Central memory CD8-positive, alpha-beta T cell (primary cell): ENCODE measurements at regions not wholly inside any gene's neighbourhood (a gene's known extent, or its start where the extent isn't known, plus 50 kb on each side); places are given as distances from the start of the nearest gene placed in this dataset.
"Not testable (repeated sequence)": the region's sequence is repeated elsewhere in the genome, so short reads cannot be mapped to it uniquely, and the experiment has no call there.

Experiments used
- ATAC-seq: fragments of 150-1000 bp; cut with Tn5 transposase; replicated peaks from 2 replicates; pipeline ENCODE4 v1.10.0; 2022; ENCODE audit warnings: mild to moderate bottlenecking, moderate FRiP score, moderate number of reproducible peaks; ENCODE audit not compliant: poor library complexity, severe bottlenecking; ENCODE audit errors: extremely low read depth
- DNase-seq, 2 donors: peaks; one replicate each; pipeline ENCODE4 v3.0.0; 2021; ENCODE audit warnings: low spot score in 2 of 2
- H3K27ac Mint-ChIP-seq: one replicate; pipeline ENCODE4 v1.8.0; 2022; ENCODE audit warnings: low read depth, mild to moderate bottlenecking, moderate library complexity, mixed read lengths
- H3K27me3 Mint-ChIP-seq: one replicate; pipeline ENCODE4 v1.8.0; 2022; ENCODE audit warnings: mixed read lengths
- H3K36me3 Mint-ChIP-seq: one replicate; pipeline ENCODE4 v1.8.0; 2022; ENCODE audit warnings: mild to moderate bottlenecking, moderate library complexity, mixed read lengths; ENCODE audit not compliant: insufficient read depth
- H3K4me1 Mint-ChIP-seq: one replicate; pipeline ENCODE4 v1.8.0; 2022; ENCODE audit warnings: mixed read lengths
- H3K4me3 Mint-ChIP-seq: one replicate; pipeline ENCODE4 v1.8.0; 2022; ENCODE audit warnings: mild to moderate bottlenecking, moderate library complexity, mixed read lengths
- H3K9me3 Mint-ChIP-seq: one replicate; pipeline ENCODE4 v1.8.0; 2022; ENCODE audit warnings: mixed read lengths

GRCh38 chr6:837380-837779, 144.4 kb upstream of the EXOC2 start:
- Mint-ChIP-seq H3K27me3 (peaks cover 60% of the 10 kb centered on the region), H3K9me3 (peaks cover 10% of the 10 kb centered on the region), H3K27ac (no peak overlapping the region)

DNA sequence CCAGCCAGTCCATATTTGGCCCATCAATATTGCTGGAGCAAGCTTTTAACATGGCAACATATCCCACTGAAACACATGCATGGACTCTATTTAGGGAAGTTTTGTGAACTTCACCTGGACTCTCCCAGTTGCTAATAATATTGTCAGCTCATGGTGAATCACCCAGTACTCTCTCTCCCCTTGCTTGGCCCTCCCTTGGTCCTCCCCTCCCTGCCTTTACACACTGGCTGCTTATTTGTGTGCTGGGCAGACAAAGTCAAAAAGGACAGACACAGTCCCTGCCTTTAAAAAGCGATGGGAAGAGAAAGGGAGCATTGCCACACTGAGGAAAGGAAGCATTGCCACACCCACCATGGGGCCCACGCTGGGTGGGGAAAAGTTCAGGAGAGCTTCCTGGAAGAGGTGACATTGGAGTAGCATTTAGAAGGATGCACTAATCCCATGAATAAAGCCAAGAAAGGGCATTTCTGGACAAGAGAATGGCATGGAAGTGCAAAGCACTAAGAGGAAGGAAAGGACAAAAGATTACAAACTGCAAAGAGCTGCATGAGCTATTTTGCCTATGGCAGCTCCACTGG, 143.4 kb upstream of the EXOC2 start:
- Mint-ChIP-seq H3K36me3 (no peaks in the 10 kb centered on the region), H3K27me3 (peaks cover 49% of the 10 kb centered on the region), H3K4me1 (no peaks in the 10 kb centered on the region), H3K27ac (no peak overlapping the region), H3K9me3 (peaks cover 10% of the 10 kb centered on the region), H3K4me3 (no peak overlapping the region)
- DNase-seq, result no peak
- no peak for ATAC-seq

More at GRCh38 chr6:837380-837779, 144.4 kb upstream of the EXOC2 start:
- DNase-seq (no peak), ATAC-seq (no peak)
- Mint-ChIP-seq H3K36me3 (no peaks in the 10 kb centered on the region), H3K4me3 (no peak overlapping the region), H3K4me1 (no peaks in the 10 kb centered on the region)

DNA sequence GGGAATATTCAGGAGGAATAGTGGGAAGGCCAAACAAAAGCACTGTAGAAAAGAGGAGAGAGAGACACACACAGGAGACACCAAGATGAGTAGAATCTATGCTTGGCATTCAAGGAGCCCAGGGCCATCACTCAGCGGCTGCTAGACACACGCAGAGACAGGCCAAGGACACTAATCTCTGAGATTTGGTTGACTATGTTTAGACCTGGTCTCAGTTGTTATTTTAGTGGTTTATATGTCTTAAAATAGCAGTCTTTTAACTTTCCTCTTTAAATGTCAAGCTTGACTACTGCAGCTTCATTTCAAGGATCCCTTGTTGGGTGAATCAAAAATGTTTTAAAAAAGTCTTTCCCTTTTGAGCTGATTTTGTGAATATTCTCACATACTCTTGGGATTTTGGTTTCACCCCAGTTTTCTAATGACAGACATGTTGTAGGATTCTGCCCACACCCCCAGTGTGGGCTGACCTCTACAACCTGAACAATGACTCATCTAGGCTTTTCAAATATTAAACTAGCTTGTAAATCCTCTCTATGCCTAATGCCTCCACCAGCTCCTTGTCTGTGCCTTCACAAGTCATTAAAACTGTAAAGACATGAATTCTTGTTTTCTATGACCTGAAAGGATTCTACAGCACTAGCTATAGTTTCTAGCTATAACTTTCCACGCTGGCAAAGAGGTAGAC, 142.7 kb upstream of the EXOC2 start:
- Mint-ChIP-seq H3K36me3 (no peaks in the 10 kb centered on the region), H3K4me1 (no peaks in the 10 kb centered on the region), H3K27me3 (peaks cover 47% of the 10 kb centered on the region), H3K9me3 (peaks cover 13% of the 10 kb centered on the region), H3K27ac (no peak overlapping the region), H3K4me3 (no peak overlapping the region)
- ATAC-seq (no peak), DNase-seq (no peak)

DNA sequence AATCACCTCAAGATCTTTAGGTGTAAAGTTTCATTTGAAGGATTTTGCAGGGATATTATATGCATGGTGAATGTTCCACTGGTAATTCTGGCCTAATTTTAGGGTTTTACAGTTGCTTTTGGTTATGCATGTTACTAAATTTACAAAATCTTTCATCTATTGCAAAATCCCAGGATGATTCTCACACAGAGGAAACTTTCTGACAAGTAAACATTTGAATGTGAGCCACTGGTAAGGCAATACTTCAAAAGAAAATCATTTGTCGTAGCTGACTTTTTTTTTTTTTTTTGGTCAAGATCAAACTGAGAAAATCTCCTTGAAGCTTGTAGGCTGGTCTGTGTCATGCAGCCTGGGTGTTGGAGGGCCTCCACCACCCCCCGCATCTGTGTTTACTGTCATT, 141.9 kb upstream of the EXOC2 start:
- no peak for ATAC-seq

DNA sequence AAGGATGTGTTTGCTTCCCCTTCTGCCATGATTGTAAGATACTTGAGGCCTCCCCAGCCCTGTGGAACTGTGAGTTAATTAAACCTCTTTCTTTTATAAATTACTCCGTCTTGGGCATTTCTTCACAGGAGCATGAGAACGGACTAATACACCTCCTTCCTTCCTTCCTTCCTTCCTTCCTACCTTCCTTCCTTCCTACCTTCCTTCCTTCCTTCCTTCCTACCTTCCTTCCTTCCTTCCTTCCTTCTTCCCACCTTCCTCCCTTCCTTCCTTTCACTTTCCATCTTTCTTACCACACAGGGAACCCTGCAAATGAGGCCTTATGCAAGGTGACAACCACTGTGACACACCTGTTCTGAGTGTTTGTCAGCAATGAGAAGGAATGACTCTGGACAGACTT, 141.3 kb upstream of the EXOC2 start:
- Mint-ChIP-seq H3K9me3 (peaks cover 16% of the 10 kb centered on the region), H3K36me3 (no peaks in the 10 kb centered on the region), H3K4me1 (no peaks in the 10 kb centered on the region), H3K27ac (no peak overlapping the region), H3K4me3 (no peak overlapping the region), H3K27me3 (peaks cover 46% of the 10 kb centered on the region)
- ATAC-seq (no peak), DNase-seq (no peak)

More for the DNA sequence above, 141.9 kb upstream of the EXOC2 start:
- no peak for DNase-seq
- Mint-ChIP-seq H3K36me3 (no peaks in the 10 kb centered on the region), H3K4me1 (no peaks in the 10 kb centered on the region), H3K9me3 (peaks cover 16% of the 10 kb centered on the region), H3K27ac (no peak overlapping the region), H3K27me3 (peaks cover 46% of the 10 kb centered on the region), H3K4me3 (no peak overlapping the region)

DNA sequence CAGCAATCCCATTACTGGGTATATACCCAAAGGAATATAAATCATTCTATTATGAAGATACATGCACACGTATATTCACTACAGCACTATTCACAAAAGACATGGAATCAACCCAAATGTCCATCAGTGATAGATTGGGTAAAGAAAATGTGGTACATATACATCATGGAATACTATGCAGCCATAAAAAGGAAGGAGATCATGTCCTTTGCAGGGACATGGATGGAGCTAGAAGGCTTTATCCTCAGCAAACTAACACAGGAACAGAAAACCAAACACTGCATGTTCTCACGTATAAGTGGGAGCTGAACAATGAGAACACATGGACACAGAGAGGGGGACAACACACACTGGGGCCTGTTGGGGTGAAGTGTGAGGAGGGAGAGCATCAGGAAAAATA, 139.9 kb upstream of the EXOC2 start:
- H3K4me3 Mint-ChIP-seq, H3K36me3 Mint-ChIP-seq, H3K4me1 Mint-ChIP-seq, DNase-seq, H3K27ac Mint-ChIP-seq, ATAC-seq: not testable (repeated sequence)
- Mint-ChIP-seq H3K9me3 (peaks cover 16% of the 10 kb centered on the region), H3K27me3 (peaks cover 46% of the 10 kb centered on the region)

DNA sequence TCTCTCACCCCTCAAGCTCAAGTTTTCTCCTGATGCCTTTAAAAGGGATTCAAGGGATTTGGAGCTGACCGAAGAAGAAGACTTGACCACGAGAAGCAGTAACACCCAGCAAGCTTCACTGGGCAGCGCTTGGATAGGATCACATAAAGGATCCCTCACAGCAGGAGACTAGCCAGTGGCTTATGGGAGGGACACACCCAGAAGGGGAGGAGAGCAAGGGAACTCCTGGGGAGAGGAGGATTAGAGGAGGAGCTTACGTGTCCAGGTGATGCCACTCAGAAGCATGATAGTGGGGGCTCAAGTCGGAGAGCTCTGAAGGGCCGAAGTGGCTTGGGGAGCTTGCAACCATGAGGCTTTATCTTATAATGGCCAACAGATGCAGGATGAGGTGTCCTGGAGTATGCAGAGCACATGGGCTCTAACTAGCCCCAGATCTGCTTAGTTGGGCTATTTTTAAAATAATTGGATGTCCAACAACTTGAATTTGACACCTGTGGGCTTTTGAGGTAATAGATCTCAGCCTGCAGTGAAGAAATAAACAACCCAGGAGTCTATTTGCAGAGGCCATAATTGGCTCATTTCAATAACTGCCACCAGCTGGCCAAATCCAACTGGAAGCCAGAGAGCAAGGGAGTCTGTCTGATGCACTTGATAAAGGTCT, 137.9 kb upstream of the EXOC2 start:
- DNase-seq (no peak), ATAC-seq (no peak)
- H3K9me3 Mint-ChIP-seq, result peaks cover 22% of the 10 kb centered on the region
- H3K4me1 Mint-ChIP-seq, result no peaks in the 10 kb centered on the region
- H3K27me3 Mint-ChIP-seq, result peaks cover 52% of the 10 kb centered on the region
- H3K36me3 Mint-ChIP-seq, result no peaks in the 10 kb centered on the region
- no peak overlapping the region for H3K27ac Mint-ChIP-seq
- no peak overlapping the region for H3K4me3 Mint-ChIP-seq

GRCh38 chr6:829656-830055, 136.7 kb upstream of the EXOC2 start:
- Mint-ChIP-seq H3K4me1 (no peaks in the 10 kb centered on the region), H3K27me3 (peaks cover 62% of the 10 kb centered on the region)
- ATAC-seq, result no peak

GRCh38 chr6:827431-827830, 134.5 kb upstream of the EXOC2 start:
- ATAC-seq (no peak), DNase-seq (no peak)
- Mint-ChIP-seq H3K4me1 (no peaks in the 10 kb centered on the region), H3K27me3 (peaks cover 68% of the 10 kb centered on the region), H3K27ac (no peak overlapping the region), H3K9me3 (peaks cover 11% of the 10 kb centered on the region), H3K4me3 (no peak overlapping the region), H3K36me3 (no peaks in the 10 kb centered on the region)

More at GRCh38 chr6:829656-830055, 136.7 kb upstream of the EXOC2 start:
- Mint-ChIP-seq H3K36me3 (no peaks in the 10 kb centered on the region), H3K27ac (no peak overlapping the region), H3K4me3 (no peak overlapping the region), H3K9me3 (peaks cover 22% of the 10 kb centered on the region)
- no peak for DNase-seq

DNA sequence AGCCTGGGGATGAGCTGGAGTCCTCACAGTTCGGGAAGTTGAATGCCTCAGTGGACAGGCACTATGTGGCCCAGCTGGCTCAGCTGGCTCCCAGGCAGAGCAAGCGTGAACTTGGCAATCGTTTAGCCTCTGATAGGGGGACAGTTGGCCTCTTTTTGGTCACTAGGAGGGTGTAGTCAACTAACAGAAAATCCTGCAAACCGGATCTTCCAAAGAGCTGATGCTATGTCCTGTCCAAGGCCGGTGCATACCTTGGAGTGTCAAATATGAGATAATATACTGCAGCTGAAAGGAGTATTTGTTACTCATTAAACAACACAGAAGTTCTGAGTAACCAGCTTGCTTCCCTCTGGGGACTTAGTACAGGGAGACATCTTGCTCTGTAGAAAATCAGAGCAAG, 126.2 kb upstream of the EXOC2 start:
- DNase-seq (no peak), ATAC-seq (no peak)
- H3K4me1 Mint-ChIP-seq, result no peaks in the 10 kb centered on the region
- peaks cover 62% of the 10 kb centered on the region for H3K27me3 Mint-ChIP-seq
- no peak overlapping the region for H3K27ac Mint-ChIP-seq
- no peak overlapping the region for H3K4me3 Mint-ChIP-seq
- peaks cover 2% of the 10 kb centered on the region for H3K36me3 Mint-ChIP-seq
- H3K9me3 Mint-ChIP-seq, result no peaks in the 10 kb centered on the region

- H3K27ac Mint-ChIP-seq, result no peak overlapping the region
- peaks cover 2% of the 10 kb centered on the region for H3K36me3 Mint-ChIP-seq
- DNase-seq (no peak), ATAC-seq (no peak)
- no peaks in the 10 kb centered on the region for H3K4me1 Mint-ChIP-seq
- H3K27me3 Mint-ChIP-seq, result peaks cover 62% of the 10 kb centered on the region
- no peaks in the 10 kb centered on the region for H3K9me3 Mint-ChIP-seq
- no peak overlapping the region for H3K4me3 Mint-ChIP-seq
Measured at GRCh38 chr6:818196-818595, 125.3 kb upstream of the EXOC2 start.

- ATAC-seq (no peak), DNase-seq (no peak)
- Mint-ChIP-seq H3K27me3 (peaks cover 48% of the 10 kb centered on the region), H3K9me3 (no peaks in the 10 kb centered on the region), H3K4me1 (no peaks in the 10 kb centered on the region), H3K36me3 (peaks cover 2% of the 10 kb centered on the region), H3K27ac (no peak overlapping the region), H3K4me3 (no peak overlapping the region)
Measured at GRCh38 chr6:816510-817084, 123.7 kb upstream of the EXOC2 start.

GRCh38 chr6:815348-815738, 122.4 kb upstream of the EXOC2 start:
- Mint-ChIP-seq H3K4me3 (no peak overlapping the region), H3K9me3 (no peaks in the 10 kb centered on the region), H3K27ac (no peak overlapping the region), H3K4me1 (no peaks in the 10 kb centered on the region), H3K36me3 (no peaks in the 10 kb centered on the region), H3K27me3 (peaks cover 37% of the 10 kb centered on the region)
- ATAC-seq (no peak), DNase-seq (no peak)
